ENCODE measurements at regions not wholly inside any gene's neighbourhood (a gene's known extent, or its start where the extent isn't known, plus 50 kb on each side); places are given as distances from the start of the nearest gene placed in this dataset.

GRCh38 chr21:21612466-21612865 is 614.3 kb downstream of the NCAM2 start:
- Histone ChIP-seq H3K79me2 (ENCODE audit: insufficient read depth, low read length) (no peaks in the 10 kb centered on the region), H3K9ac (ENCODE audit: low read length) (no peak overlapping the region), H3K27me3 (ENCODE audit: insufficient read depth, low read length) (no peaks in the 10 kb centered on the region), H3K4me1 (ENCODE audit: insufficient read depth, low read length) (peaks cover 6% of the 10 kb centered on the region), H4K20me1 (ENCODE audit: insufficient read depth, low read length) (no peaks in the 10 kb centered on the region), H3K4me3 (ENCODE audit: insufficient read depth, low read depth, low read length) (no peak overlapping the region), H3K9me3 (ENCODE audit: insufficient read depth, low read depth, low read length) (no peaks in the 10 kb centered on the region), H3K4me2 (ENCODE audit: low read length) (peak overlapping the region; percentile 45), H3K27ac (ENCODE audit: low read depth, low read length) (peak overlapping the region; percentile 20), H2AFZ (ENCODE audit: low read depth, low read length) (peak overlapping the region; percentile 15), H3K36me3 (ENCODE audit: insufficient read depth, low read length) (no peaks in the 10 kb centered on the region)
- DNase-seq (ENCODE audit: low read depth) (peak; percentile 93), FAIRE-seq (no peak)
- Mint-ChIP-seq H3K27ac (ENCODE audit: unreplicated experiment) (peak overlapping the region; percentile 70), H3K36me3 (ENCODE audit: low read depth, unreplicated experiment) (no peaks in the 10 kb centered on the region), H3K9me3 (ENCODE audit: unreplicated experiment) (no peaks in the 10 kb centered on the region), H3K4me1 (ENCODE audit: low read depth, unreplicated experiment) (peaks cover 17% of the 10 kb centered on the region), H3K4me3 (ENCODE audit: unreplicated experiment) (no peak overlapping the region), H3K27me3 (ENCODE audit: low read depth, unreplicated experiment) (no peaks in the 10 kb centered on the region)
- TF ChIP-seq, protein P1, sequence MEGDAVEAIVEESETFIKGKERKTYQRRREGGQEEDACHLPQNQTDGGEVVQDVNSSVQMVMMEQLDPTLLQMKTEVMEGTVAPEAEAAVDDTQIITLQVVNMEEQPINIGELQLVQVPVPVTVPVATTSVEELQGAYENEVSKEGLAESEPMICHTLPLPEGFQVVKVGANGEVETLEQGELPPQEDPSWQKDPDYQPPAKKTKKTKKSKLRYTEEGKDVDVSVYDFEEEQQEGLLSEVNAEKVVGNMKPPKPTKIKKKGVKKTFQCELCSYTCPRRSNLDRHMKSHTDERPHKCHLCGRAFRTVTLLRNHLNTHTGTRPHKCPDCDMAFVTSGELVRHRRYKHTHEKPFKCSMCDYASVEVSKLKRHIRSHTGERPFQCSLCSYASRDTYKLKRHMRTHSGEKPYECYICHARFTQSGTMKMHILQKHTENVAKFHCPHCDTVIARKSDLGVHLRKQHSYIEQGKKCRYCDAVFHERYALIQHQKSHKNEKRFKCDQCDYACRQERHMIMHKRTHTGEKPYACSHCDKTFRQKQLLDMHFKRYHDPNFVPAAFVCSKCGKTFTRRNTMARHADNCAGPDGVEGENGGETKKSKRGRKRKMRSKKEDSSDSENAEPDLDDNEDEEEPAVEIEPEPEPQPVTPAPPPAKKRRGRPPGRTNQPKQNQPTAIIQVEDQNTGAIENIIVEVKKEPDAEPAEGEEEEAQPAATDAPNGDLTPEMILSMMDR (IDR thresholded peaks at IDR 0.05; ENCODE audit: insufficient read depth, low read depth, low read length): no peak
- no peak for TF ChIP-seq EZH2 (IDR thresholded peaks at IDR 0.05; ENCODE audit: insufficient read depth, low read length)

GRCh38 chr21:21614966-21615365 is 616.8 kb downstream of the NCAM2 start:
- no peak overlapping the region for H3K27ac Mint-ChIP-seq (ENCODE audit: unreplicated experiment)
- no peak overlapping the region for H3K9ac ChIP-seq (ENCODE audit: low read length)
- no peaks in the 10 kb centered on the region for H3K36me3 Mint-ChIP-seq (ENCODE audit: low read depth, unreplicated experiment)
- TF ChIP-seq EZH2 (IDR thresholded peaks at IDR 0.05; ENCODE audit: insufficient read depth, low read length): no peak
- TF ChIP-seq, protein P1 (IDR thresholded peaks at IDR 0.05; ENCODE audit: insufficient read depth, low read depth, low read length): no peak
- no peaks in the 10 kb centered on the region for H4K20me1 ChIP-seq (ENCODE audit: insufficient read depth, low read length)
- H3K27me3 Mint-ChIP-seq (ENCODE audit: low read depth, unreplicated experiment): no peaks in the 10 kb centered on the region
- H3K36me3 ChIP-seq (ENCODE audit: insufficient read depth, low read length): no peaks in the 10 kb centered on the region
- peaks cover 6% of the 10 kb centered on the region for H3K4me1 ChIP-seq (ENCODE audit: insufficient read depth, low read length)
- no peak overlapping the region for H3K27ac ChIP-seq (ENCODE audit: low read depth, low read length)
- H2AFZ ChIP-seq (ENCODE audit: low read depth, low read length): no peak overlapping the region
- no peaks in the 10 kb centered on the region for H3K9me3 Mint-ChIP-seq (ENCODE audit: unreplicated experiment)
- DNase-seq (ENCODE audit: low read depth) (no peak), FAIRE-seq (no peak)
- H3K4me1 Mint-ChIP-seq (ENCODE audit: low read depth, unreplicated experiment): peaks cover 17% of the 10 kb centered on the region
- no peak overlapping the region for H3K4me2 ChIP-seq (ENCODE audit: low read length)
- no peaks in the 10 kb centered on the region for H3K9me3 ChIP-seq (ENCODE audit: insufficient read depth, low read depth, low read length)
- H3K27me3 ChIP-seq (ENCODE audit: insufficient read depth, low read length): no peaks in the 10 kb centered on the region
- no peak overlapping the region for H3K4me3 ChIP-seq (ENCODE audit: insufficient read depth, low read depth, low read length)
- no peaks in the 10 kb centered on the region for H3K79me2 ChIP-seq (ENCODE audit: insufficient read depth, low read length)
- no peak overlapping the region for H3K4me3 Mint-ChIP-seq (ENCODE audit: unreplicated experiment)

GRCh38 chr21:21622460-21623234 is 624.4 kb downstream of the NCAM2 start:
- Histone ChIP-seq H4K20me1 (ENCODE audit: insufficient read depth, low read length) (no peaks in the 10 kb centered on the region), H3K4me2 (ENCODE audit: low read length) (no peak overlapping the region), H3K36me3 (ENCODE audit: insufficient read depth, low read length) (no peaks in the 10 kb centered on the region), H3K9ac (ENCODE audit: low read length) (no peak overlapping the region), H2AFZ (ENCODE audit: low read depth, low read length) (no peak overlapping the region), H3K4me3 (ENCODE audit: insufficient read depth, low read depth, low read length) (no peak overlapping the region), H3K4me1 (ENCODE audit: insufficient read depth, low read length) (no peaks in the 10 kb centered on the region), H3K79me2 (ENCODE audit: insufficient read depth, low read length) (no peaks in the 10 kb centered on the region), H3K27me3 (ENCODE audit: insufficient read depth, low read length) (no peaks in the 10 kb centered on the region), H3K9me3 (ENCODE audit: insufficient read depth, low read depth, low read length) (no peaks in the 10 kb centered on the region), H3K27ac (ENCODE audit: low read depth, low read length) (no peak overlapping the region)
- Mint-ChIP-seq H3K27ac (ENCODE audit: unreplicated experiment) (no peak overlapping the region), H3K9me3 (ENCODE audit: unreplicated experiment) (no peaks in the 10 kb centered on the region), H3K36me3 (ENCODE audit: low read depth, unreplicated experiment) (no peaks in the 10 kb centered on the region), H3K4me1 (ENCODE audit: low read depth, unreplicated experiment) (peaks cover 8% of the 10 kb centered on the region), H3K27me3 (ENCODE audit: low read depth, unreplicated experiment) (no peaks in the 10 kb centered on the region), H3K4me3 (ENCODE audit: unreplicated experiment) (no peak overlapping the region)
- DNase-seq (ENCODE audit: low read depth): no peak
- TF ChIP-seq, protein P1 (IDR thresholded peaks at IDR 0.05; ENCODE audit: insufficient read depth, low read depth, low read length): no peak
- no peak for TF ChIP-seq EZH2 (IDR thresholded peaks at IDR 0.05; ENCODE audit: insufficient read depth, low read length)
- FAIRE-seq: no peak

All from astrocyte (in vitro differentiated cells and primary cell).